ENCODE measurements at regions not wholly inside any gene's neighbourhood (a gene's known extent, or its start where the extent isn't known, plus 50 kb on each side); places are given as distances from the start of the nearest gene placed in this dataset.
"Not testable (repeated sequence)": the region's sequence is repeated elsewhere in the genome, so short reads cannot be mapped to it uniquely, and the experiment has no call there.

DNA sequence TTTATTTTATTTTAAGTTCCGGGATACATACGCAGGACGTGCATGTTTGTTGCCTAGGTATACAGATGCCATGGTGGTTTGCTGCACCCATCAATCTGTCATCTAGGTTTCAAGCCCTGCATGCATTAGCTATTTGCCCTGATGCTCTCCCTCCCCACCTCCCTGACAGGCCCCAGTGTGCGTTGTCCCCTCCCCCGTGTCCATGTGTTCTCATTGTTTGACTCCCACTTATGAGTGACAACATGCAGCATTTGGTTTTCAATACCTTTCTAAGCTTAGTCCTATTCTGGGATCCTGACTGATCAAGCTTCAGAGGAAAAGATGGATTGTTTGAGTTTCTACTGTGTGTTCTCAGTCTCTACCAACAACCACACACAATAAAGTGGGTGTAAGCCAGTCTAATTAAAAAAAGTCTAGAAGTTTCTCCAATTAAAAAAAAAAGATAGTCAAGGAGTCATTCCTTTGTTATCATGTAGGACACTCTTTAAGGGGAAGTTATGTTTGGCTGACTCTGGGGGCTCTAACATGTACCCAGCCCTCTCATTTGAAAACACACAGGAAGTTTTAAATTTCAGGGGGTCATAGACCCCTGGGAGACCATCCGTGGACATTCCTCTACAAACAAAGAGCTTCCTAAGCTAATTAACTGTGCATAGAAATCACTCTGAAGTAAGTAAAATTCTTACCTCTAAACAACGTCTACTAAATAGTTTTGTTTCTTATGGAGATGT is 66.3 kb upstream of the ADAMTS18 start:
- Histone ChIP-seq H3K27me3 (replicated peaks) (no peaks in the 10 kb centered on the region), H3K27ac (no peak overlapping the region), H3K4me3 (ENCODE audit: low read depth, low read length) (no peak overlapping the region), H3K36me3 (replicated peaks) (no peaks in the 10 kb centered on the region)
- no peak for TF ChIP-seq CTCF (IDR thresholded peaks at IDR 0.05; ENCODE audit: low read depth, low read length, missing control alignments)
- in situ Hi-C loops (cut with HindIII; ENCODE audit: low pct_ligation_motif_present, low sequenced_read_pairs) = no loop called here
- no peak for DNase-seq

GRCh38 chr16:77502448-77502847 is 67.6 kb upstream of the ADAMTS18 start:
- H3K36me3 ChIP-seq (replicated peaks) = no peaks in the 10 kb centered on the region
- in situ Hi-C loops (cut with HindIII; ENCODE audit: low pct_ligation_motif_present, low sequenced_read_pairs) = no loop called here
- TF ChIP-seq CTCF (IDR thresholded peaks at IDR 0.05; ENCODE audit: low read depth, low read length, missing control alignments) = no peak

DNA sequence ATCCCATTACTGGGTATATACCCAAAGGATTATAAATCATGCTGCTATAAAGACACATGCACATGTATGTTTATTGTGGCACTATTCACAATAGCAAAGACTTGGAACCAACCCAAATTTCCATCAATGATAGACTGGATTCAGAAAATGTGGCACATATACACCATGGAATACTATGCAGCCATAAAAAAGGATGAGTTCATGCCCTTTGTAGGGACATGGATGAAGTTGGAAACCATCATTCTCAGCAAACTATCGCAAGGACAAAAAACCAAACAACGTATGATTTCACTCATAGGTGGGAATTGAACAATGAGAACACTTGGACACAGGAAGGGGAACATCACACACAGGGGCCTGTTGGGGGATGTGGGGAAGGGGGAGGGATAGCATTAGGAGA is 71.7 kb upstream of the ADAMTS18 start:
- DNase-seq; in situ Hi-C loops (cut with HindIII; ENCODE audit: low pct_ligation_motif_present, low sequenced_read_pairs); H3K4me3 ChIP-seq (ENCODE audit: low read depth, low read length); H3K36me3 ChIP-seq (replicated peaks); H3K27ac ChIP-seq; H3K27me3 ChIP-seq (replicated peaks): not testable (repeated sequence)

More at GRCh38 chr16:77502448-77502847, 67.6 kb upstream of the ADAMTS18 start:
- no peak for DNase-seq
- H3K27ac ChIP-seq = no peak overlapping the region
- H3K4me3 ChIP-seq (ENCODE audit: low read depth, low read length) = no peak overlapping the region
- H3K27me3 ChIP-seq (replicated peaks) = no peaks in the 10 kb centered on the region

DNA sequence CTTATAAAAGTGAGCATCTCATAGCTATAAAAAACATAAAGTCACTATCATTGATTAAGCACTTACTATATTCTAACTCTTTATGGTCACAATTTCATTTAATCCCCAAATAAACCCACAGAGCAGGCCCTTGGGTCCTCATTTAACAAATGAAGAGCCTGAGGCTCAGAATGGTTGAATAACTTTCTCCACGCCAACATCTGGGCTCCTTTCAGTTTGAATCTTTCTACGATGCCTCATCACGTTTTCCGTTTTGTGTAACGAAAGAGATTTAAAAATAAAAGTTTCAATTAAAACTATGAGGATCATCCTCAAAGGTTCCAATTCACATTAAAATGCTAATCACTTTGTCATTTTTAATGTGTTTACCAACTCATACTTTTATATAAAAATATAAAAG is 74.2 kb upstream of the ADAMTS18 start:
- no peaks in the 10 kb centered on the region for H3K27me3 ChIP-seq (replicated peaks)
- DNase-seq = no peak
- H3K36me3 ChIP-seq (replicated peaks) = no peaks in the 10 kb centered on the region
- H3K27ac ChIP-seq = no peak overlapping the region
- in situ Hi-C loops (cut with HindIII; ENCODE audit: low pct_ligation_motif_present, low sequenced_read_pairs) = no loop called here
- no peak overlapping the region for H3K4me3 ChIP-seq (ENCODE audit: low read depth, low read length)
- no peak for TF ChIP-seq CTCF (IDR thresholded peaks at IDR 0.05; ENCODE audit: low read depth, low read length, missing control alignments)

DNA sequence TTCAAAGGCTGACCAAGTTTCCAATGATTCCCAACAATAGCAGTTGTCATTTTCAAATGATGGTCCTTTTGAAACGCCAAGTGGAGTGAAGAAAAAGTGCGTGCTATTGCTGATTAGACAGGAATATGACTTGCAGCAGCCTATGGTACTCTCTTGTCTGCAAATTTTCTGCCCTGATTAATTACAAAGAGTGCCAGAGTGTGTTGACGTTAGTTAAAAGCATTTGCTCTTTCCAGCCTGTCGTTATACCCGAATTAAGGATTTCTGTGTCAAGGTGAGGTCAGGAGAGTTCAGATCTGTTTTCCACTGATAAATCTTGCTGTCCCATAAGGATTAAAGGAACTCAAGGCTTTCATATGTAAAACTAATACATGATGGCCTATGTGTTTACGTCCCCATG is 75.0 kb upstream of the ADAMTS18 start:
- Histone ChIP-seq H3K27ac (no peak overlapping the region), H3K27me3 (replicated peaks) (no peaks in the 10 kb centered on the region), H3K4me3 (ENCODE audit: low read depth, low read length) (no peak overlapping the region), H3K36me3 (replicated peaks) (no peaks in the 10 kb centered on the region)
- in situ Hi-C loops (cut with HindIII; ENCODE audit: low pct_ligation_motif_present, low sequenced_read_pairs) = no loop called here
- no peak for TF ChIP-seq CTCF (IDR thresholded peaks at IDR 0.05; ENCODE audit: low read depth, low read length, missing control alignments)
- DNase-seq = no peak

- Histone ChIP-seq H3K36me3 (replicated peaks) (no peaks in the 10 kb centered on the region), H3K27me3 (replicated peaks) (no peaks in the 10 kb centered on the region), H3K27ac (no peak overlapping the region), H3K4me3 (ENCODE audit: low read depth, low read length) (no peak overlapping the region)
- no peak for TF ChIP-seq CTCF (IDR thresholded peaks at IDR 0.05; ENCODE audit: low read depth, low read length, missing control alignments)
- no peak for DNase-seq
- in situ Hi-C loops (cut with HindIII; ENCODE audit: low pct_ligation_motif_present, low sequenced_read_pairs) = no loop called here
Observed at GRCh38 chr16:77511053-77511452, 76.2 kb upstream of the ADAMTS18 start.
